Mucosa of gallbladder (tissue), 1 donor: ENCODE measurements at regions not wholly inside any gene's neighbourhood (a gene's known extent, or its start where the extent isn't known, plus 50 kb on each side); places are given as distances from the start of the nearest gene placed in this dataset.
"Not testable (repeated sequence)": the region's sequence is repeated elsewhere in the genome, so short reads cannot be mapped to it uniquely, and the experiment has no call there.

Experiments used
- DNase-seq: peaks from one replicate; pipeline ENCODE4 v3.0.0-alpha.2; 2020; ENCODE audit warnings: low spot score
- donor health status: DM: no; HTN: no; CAD: no.

DNA sequence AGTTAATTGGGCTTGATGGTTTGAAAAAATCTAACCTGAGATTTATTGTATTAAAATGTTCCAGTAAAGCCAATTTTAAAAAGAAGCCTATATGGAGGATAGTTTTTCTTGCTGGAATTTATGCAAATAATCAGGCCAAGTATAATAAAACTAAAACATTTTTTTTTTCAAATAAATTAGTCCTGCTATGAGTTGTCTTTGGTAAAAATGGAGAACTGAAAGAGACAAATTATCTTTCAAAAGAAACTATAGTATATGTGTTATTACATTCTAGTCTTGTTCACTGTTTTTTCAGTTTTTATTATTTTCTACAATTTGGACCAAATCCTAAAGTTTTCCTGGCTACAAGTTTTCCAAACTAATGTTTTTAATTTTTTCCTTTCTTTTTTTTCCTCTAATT is 468.9 kb downstream of the UQCRFS1 start:
- DNase-seq = no peak

DNA sequence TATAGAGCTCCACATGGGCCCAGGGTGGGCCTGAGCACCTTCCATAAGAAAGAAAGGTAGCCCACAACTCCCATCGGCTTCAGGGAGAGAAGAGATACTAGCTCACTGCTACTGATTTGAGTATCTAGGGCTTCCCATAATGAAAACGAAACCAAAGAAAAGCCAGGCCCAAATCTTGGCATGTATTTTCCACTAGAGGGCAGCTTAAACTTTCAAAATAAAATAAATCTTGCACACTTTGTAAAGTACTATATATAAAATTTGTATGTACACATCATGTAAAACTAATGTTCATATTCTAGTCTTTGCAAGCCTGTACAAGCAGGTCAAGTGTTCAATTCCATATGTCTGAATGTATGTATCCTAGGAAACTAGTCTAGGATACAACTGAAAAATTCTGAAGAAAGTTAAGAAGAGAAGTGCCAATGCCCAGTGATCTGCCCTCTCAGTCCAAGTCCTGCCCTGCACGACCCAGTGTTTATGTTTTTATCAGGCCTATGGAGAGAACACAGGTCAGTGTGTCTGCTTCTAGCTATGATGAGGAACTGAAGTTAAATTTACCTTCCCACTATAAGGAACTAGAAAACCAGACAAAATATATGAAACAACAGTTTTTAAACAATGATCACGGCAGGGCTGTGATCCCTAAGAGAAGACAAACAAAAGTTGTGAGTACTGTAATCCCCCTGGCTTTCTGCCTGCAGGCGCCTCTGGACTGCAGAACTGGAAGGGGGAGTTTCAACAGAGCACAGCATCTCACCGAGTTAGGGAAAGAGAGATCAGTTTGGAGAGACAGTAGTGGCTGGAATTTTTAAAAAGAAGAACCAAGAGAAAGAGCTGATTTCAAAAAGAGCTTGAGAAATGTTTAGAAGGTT is 475.7 kb downstream of the UQCRFS1 start:
- no peak for DNase-seq

DNA sequence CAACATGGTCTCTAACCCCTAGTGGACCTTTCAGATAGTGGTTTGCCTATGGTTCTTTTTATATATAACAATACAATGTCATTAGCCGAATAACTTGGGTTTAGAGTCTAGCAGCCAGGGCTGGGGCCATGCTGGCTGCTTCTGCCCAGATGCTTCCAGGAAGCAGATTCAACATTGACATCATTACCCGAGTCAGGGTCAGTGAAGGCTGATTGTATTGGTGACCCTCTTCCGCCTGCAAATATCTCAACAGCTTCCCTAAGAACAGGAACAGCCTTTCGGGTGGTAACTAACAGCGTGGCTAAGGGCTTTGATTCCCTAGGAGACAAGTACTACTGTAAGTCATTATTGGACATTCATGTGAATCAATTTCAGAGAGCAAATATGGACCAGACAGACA is 476.4 kb downstream of the UQCRFS1 start:
- DNase-seq = no peak

GRCh38 chr19:28731577-28731976 is 481.4 kb downstream of the UQCRFS1 start:
- DNase-seq = no peak

- DNase-seq = no peak
Observed at GRCh38 chr19:28730791-28731512, 482.0 kb downstream of the UQCRFS1 start.

GRCh38 chr19:28727480-28728159 is 485.3 kb downstream of the UQCRFS1 start:
- no peak for DNase-seq

- no peak for DNase-seq
Observed at GRCh38 chr19:28726533-28727479, 486.1 kb downstream of the UQCRFS1 start.

GRCh38 chr19:28718909-28719308 is 494.0 kb downstream of the UQCRFS1 start:
- DNase-seq = no peak

- no peak for DNase-seq
Observed at GRCh38 chr19:28715157-28715556, 497.8 kb downstream of the UQCRFS1 start.

DNA sequence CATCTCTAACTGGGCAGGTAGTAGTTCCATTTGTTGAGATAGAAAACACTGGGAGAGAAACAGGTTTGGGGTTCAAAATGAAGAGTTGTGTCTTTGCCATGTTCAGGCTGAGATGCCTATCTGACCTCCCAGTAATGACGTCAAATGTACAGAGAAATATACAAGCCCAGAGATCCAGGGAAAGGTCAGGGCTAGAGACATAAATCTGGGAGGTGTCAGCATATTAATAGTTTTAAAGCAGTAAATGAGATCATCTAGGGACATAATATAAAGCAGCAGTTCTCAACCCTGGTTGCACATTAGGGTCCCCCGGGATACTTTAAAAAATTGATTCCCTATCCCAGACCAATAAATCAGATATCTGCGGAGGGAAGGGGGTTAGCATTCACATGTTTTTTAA is 501.5 kb downstream of the UQCRFS1 start:
- DNase-seq = no peak

DNA sequence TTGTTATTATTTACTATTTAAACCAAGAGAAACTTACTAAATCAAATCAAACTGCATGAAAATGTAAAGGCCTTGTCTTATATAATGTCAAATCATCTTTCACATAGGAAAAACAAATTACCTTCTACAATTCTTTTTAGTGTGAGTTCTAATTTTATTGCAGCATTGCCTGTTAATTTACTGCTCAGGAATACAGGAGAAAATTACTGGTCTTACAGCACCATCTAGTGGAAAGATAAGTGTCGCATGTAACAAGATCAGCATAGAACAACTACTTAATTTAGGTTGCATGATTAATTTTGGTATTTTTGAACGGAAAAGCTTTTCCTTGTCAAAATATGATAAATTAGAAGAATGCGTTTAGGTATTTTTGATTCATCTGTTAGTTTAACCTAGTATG is 502.7 kb downstream of the UQCRFS1 start:
- no peak for DNase-seq

GRCh38 chr19:28706693-28707092 is 506.3 kb downstream of the UQCRFS1 start:
- no peak for DNase-seq

DNA sequence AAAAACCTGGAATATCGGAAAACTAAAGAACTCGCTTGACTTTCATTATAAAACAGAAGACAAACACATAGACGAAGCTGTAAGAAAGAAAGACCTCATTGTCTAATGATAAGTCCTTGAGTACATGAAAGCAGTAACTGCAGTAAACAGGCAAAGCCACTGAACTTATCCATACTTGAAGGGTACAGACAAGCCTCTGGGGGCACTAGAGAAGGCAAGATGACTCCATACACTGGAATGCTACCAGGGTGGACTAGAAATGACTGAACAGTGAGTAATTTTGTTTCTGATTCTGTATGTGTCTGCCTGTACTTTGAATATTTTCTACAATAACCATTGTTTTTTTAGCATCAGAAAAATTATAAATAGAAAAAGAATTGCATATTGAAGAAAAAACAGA is 507.9 kb downstream of the UQCRFS1 start:
- DNase-seq = no peak

- no peak for DNase-seq
Observed at GRCh38 chr19:28703400-28703956, 509.5 kb downstream of the UQCRFS1 start.

DNA sequence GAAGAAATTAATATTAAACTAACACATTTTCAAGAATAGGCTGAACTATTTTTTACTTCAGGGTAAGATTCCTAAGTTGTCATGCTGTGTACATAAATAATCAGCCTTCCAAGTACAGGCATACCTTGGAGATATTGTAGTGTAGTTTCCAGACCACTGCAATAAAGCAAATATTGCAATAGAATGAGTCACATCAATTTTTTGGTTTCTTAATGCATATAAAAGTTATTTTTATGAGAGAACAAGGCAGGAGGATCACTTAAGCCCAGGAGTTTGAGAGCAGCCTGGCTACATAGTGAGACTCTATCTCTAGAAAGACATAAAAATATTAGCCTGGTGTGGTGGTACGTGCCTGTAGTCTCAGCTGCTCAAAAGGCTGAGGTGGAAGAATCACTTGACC is 511.5 kb downstream of the UQCRFS1 start:
- no peak for DNase-seq

- DNase-seq = no peak
Observed at GRCh38 chr19:28700176-28700575, 512.8 kb downstream of the UQCRFS1 start.

- DNase-seq = no peak
Observed at GRCh38 chr19:28697308-28697707, 515.6 kb downstream of the UQCRFS1 start.

GRCh38 chr19:28694812-28695211 is 518.1 kb downstream of the UQCRFS1 start:
- no peak for DNase-seq

DNA sequence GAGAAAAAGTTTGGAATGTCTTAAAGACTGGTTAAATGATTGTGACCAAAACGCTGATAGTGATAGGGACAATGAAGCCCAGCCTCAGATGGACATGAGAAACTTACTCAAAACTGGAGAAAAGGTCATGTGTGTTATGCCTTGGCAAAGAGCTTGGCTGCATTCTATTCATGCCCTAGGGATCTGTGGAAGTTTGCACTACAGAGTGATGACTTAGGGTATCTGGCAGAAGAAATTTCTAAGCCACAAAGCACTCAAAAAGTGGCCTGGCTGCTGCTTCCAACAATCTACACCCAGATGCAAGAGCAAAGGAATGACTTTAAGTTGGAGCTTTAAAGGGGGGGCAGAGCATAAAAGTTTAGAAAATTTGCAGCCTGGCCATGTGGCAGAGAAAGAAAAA is 521.3 kb downstream of the UQCRFS1 start:
- DNase-seq = no peak

GRCh38 chr19:28689464-28689863 is 523.5 kb downstream of the UQCRFS1 start:
- DNase-seq = not testable (repeated sequence)

DNA sequence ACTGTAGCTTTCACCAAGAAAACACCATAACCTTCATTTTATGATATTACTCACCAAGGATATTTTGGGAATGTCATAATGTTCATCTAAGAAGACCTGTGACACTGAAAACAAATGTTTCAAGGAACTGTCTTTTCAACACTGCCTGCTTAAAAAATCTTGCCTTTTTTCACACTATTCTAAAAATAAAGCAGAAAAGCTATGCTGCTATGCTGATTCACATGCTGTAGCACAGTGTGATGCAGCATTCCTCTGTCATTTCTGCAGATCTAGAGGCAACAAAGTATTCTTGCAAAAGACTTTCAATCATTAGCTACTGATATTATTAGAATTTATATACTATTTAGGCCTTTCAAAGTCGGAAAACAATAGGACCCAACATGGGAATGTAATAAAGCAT is 525.7 kb downstream of the UQCRFS1 start:
- DNase-seq = no peak
